ENCODE measurements at regions not wholly inside any gene's neighbourhood (a gene's known extent, or its start where the extent isn't known, plus 50 kb on each side); places are given as distances from the start of the nearest gene placed in this dataset.
"Not testable (repeated sequence)": the region's sequence is repeated elsewhere in the genome, so short reads cannot be mapped to it uniquely, and the experiment has no call there.

DNA sequence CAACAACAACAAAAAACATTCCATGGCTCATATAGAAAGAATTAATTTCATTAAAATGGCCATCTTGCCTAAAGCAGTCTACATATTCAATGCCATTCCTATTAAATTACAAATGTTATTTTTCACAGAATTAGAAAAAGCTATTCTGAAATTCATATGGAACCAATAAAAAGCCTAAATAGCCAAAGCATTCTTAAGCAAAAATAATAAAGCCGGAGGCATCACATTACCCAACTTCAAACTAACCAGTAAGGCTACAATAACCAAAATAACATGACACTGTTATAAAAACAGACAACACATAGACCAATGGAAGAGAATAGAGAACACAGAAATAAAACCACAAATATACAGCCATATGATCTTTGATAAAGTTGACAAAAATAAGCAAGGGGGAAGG is 330.4 kb downstream of the KIF20B start:
- Histone ChIP-seq H3K4me1 (no peaks in the 10 kb centered on the region), H3K9me3 (no peaks in the 10 kb centered on the region), H3K36me3 (no peaks in the 10 kb centered on the region), H3K27ac (no peak overlapping the region), H3K4me3 (no peak overlapping the region), H3K27me3 (peaks cover 0 to 3% of the 10 kb centered on the region in 2 donors)
- TF ChIP-seq, protein P1, sequence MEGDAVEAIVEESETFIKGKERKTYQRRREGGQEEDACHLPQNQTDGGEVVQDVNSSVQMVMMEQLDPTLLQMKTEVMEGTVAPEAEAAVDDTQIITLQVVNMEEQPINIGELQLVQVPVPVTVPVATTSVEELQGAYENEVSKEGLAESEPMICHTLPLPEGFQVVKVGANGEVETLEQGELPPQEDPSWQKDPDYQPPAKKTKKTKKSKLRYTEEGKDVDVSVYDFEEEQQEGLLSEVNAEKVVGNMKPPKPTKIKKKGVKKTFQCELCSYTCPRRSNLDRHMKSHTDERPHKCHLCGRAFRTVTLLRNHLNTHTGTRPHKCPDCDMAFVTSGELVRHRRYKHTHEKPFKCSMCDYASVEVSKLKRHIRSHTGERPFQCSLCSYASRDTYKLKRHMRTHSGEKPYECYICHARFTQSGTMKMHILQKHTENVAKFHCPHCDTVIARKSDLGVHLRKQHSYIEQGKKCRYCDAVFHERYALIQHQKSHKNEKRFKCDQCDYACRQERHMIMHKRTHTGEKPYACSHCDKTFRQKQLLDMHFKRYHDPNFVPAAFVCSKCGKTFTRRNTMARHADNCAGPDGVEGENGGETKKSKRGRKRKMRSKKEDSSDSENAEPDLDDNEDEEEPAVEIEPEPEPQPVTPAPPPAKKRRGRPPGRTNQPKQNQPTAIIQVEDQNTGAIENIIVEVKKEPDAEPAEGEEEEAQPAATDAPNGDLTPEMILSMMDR (IDR thresholded peaks at IDR 0.05): no peak
- TF ChIP-seq POLR2A (IDR thresholded peaks at IDR 0.05): no peak
- no peak for DNase-seq
- intact Hi-C loops (cut with DNase I; ENCODE audit: low total_unique reads): no loop called here

DNA sequence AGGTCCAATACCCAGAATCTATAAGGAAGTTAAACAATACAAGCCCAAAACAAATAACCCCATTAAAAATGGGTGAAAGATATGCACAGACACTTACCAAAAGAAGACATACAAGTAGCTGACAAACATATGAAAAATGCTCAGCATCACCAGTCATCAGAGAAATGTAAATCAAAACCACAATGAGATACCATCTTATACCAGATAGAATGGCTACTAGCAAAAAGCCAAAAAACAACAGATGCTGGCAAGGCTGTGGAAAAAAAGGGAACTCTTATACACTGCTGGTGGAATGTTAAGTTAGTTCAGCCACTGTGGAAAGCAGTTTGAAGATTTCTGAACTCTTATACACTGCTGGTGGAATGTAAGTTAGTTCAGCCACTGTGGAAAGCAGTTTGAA is 331.1 kb downstream of the KIF20B start:
- Histone ChIP-seq H3K9me3 (no peaks in the 10 kb centered on the region), H3K4me3 (no peak overlapping the region), H3K27ac (no peak overlapping the region), H3K36me3 (no peaks in the 10 kb centered on the region), H3K27me3 (peaks cover 0 to 3% of the 10 kb centered on the region in 2 donors), H3K4me1 (no peaks in the 10 kb centered on the region)
- no peak for TF ChIP-seq POLR2A (IDR thresholded peaks at IDR 0.05)
- TF ChIP-seq, protein P1 (IDR thresholded peaks at IDR 0.05): no peak
- intact Hi-C loops (cut with DNase I; ENCODE audit: low total_unique reads): no loop called here
- DNase-seq: no peak

- H3K9me3 ChIP-seq; H3K4me1 ChIP-seq; H3K27ac ChIP-seq; H3K4me3 ChIP-seq; intact Hi-C loops (cut with DNase I; ENCODE audit: low total_unique reads); H3K27me3 ChIP-seq; DNase-seq; H3K36me3 ChIP-seq: not testable (repeated sequence)
Measured at GRCh38 chr10:90034862-90035261, 333.5 kb downstream of the KIF20B start.

GRCh38 chr10:90041585-90041984 is 340.2 kb downstream of the KIF20B start:
- no peak overlapping the region for H3K4me3 ChIP-seq
- no peak for TF ChIP-seq POLR2A (IDR thresholded peaks at IDR 0.05)
- TF ChIP-seq, protein P1 (IDR thresholded peaks at IDR 0.05): no peak
- intact Hi-C loops (cut with DNase I; ENCODE audit: low total_unique reads): no loop called here
- no peaks in the 10 kb centered on the region for H3K9me3 ChIP-seq
- H3K36me3 ChIP-seq: no peaks in the 10 kb centered on the region
- H3K27me3 ChIP-seq: no peaks in the 10 kb centered on the region
- no peak overlapping the region for H3K27ac ChIP-seq
- no peaks in the 10 kb centered on the region for H3K4me1 ChIP-seq
- no peak for DNase-seq

- TF ChIP-seq, protein P1 (IDR thresholded peaks at IDR 0.05): no peak
- TF ChIP-seq POLR2A (IDR thresholded peaks at IDR 0.05): no peak
- H3K27me3 ChIP-seq: no peaks in the 10 kb centered on the region
- no peak overlapping the region for H3K4me3 ChIP-seq
- intact Hi-C loops (cut with DNase I; ENCODE audit: low total_unique reads): no loop called here
- no peak for DNase-seq
- no peaks in the 10 kb centered on the region for H3K9me3 ChIP-seq
- no peaks in the 10 kb centered on the region for H3K36me3 ChIP-seq
- H3K4me1 ChIP-seq: no peaks in the 10 kb centered on the region
- no peak overlapping the region for H3K27ac ChIP-seq
Measured at GRCh38 chr10:90042075-90042474, 340.7 kb downstream of the KIF20B start.

DNA sequence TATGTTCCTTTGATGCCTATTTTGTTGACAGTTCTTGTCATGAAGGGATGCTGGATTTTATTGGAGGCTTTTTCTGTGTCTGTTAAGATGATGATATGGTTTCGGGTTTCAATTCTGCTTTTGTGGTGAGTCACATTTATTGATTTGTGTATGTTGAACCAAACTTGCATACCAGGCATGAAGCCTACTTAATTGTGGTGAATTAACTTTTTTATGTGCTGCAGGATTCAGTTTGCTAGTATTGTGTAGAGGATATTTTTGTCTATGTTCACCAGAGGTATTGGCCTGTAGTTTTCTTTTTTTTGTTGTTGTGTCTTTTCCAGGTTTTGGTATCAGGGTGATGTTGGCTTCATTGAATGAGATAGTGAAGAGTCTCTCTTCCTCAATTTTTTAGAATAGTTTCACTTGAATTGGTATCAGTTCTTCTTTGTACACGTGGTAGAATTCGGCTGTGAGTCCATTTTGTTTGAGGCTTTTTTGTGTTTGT is 345.9 kb downstream of the KIF20B start:
- H3K4me3 ChIP-seq: no peak overlapping the region
- no peak for TF ChIP-seq POLR2A (IDR thresholded peaks at IDR 0.05)
- TF ChIP-seq, protein P1 (IDR thresholded peaks at IDR 0.05): no peak
- no peaks in the 10 kb centered on the region for H3K9me3 ChIP-seq
- no peaks in the 10 kb centered on the region for H3K27me3 ChIP-seq
- H3K4me1 ChIP-seq: no peaks in the 10 kb centered on the region
- no peak for DNase-seq
- intact Hi-C loops (cut with DNase I; ENCODE audit: low total_unique reads): no loop called here
- no peak overlapping the region for H3K27ac ChIP-seq
- H3K36me3 ChIP-seq: no peaks in the 10 kb centered on the region
